HFF-Myc (cell line): ENCODE measurements at regions not wholly inside any gene's neighbourhood (a gene's known extent, or its start where the extent isn't known, plus 50 kb on each side); places are given as distances from the start of the nearest gene placed in this dataset.

Source experiments
- DNase-seq: peaks from one replicate; pipeline ENCODE4 v3.0.0-alpha.2; 2011; ENCODE audit warnings: low read depth; ENCODE audit errors: extremely low read depth
- H3K4me3 ChIP-seq: replicated peaks from 2 replicates; pipeline ENCODE4 v1.5.1; 2011; ENCODE audit warnings: low read depth, mild to moderate bottlenecking, control low read depth, low read length
- TF ChIP-seq, protein P1 (sequence below): IDR thresholded peaks from 2 replicates; pipeline ENCODE4 v1.5.1; 2012; ENCODE audit warnings: mild to moderate bottlenecking, low read depth, low read length, control low read depth; ENCODE audit errors: missing control alignments

GRCh38 chr3:117699058-117699457 is 989.5 kb downstream of the TUSC7 start:
- no peak overlapping the region for H3K4me3 ChIP-seq
- no peak for DNase-seq
- TF ChIP-seq, protein P1, sequence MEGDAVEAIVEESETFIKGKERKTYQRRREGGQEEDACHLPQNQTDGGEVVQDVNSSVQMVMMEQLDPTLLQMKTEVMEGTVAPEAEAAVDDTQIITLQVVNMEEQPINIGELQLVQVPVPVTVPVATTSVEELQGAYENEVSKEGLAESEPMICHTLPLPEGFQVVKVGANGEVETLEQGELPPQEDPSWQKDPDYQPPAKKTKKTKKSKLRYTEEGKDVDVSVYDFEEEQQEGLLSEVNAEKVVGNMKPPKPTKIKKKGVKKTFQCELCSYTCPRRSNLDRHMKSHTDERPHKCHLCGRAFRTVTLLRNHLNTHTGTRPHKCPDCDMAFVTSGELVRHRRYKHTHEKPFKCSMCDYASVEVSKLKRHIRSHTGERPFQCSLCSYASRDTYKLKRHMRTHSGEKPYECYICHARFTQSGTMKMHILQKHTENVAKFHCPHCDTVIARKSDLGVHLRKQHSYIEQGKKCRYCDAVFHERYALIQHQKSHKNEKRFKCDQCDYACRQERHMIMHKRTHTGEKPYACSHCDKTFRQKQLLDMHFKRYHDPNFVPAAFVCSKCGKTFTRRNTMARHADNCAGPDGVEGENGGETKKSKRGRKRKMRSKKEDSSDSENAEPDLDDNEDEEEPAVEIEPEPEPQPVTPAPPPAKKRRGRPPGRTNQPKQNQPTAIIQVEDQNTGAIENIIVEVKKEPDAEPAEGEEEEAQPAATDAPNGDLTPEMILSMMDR: no peak

GRCh38 chr3:117700573-117701360 is 991.2 kb downstream of the TUSC7 start:
- no peak overlapping the region for H3K4me3 ChIP-seq
- TF ChIP-seq, protein P1: no peak
- DNase-seq: no peak

DNA sequence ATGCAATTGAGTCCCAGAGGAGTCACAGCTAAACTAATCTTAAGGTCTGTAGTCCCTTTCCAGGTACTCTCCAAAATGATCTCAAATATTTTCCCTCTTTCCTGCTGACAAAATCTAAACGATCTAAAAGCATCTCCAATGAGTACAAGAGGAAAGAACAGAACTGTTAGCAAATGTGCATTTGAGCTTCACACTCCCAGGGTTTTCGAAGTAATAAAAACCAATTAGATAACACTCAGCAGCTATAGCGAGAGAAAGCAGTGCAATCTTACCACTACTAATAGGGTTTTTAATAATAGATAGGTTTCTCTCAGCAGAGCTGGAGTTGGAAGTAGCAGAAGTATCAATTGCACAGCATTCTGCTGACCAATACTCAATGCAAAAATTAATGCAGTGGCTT is 995.4 kb downstream of the TUSC7 start:
- TF ChIP-seq, protein P1: no peak
- no peak for DNase-seq
- H3K4me3 ChIP-seq: no peak overlapping the region

- DNase-seq: peak; percentile 27
- H3K4me3 ChIP-seq: no peak overlapping the region
- TF ChIP-seq, protein P1: no peak
Measured at GRCh38 chr3:117706037-117706436, 996.5 kb downstream of the TUSC7 start.

GRCh38 chr3:117706756-117707155 is 997.2 kb downstream of the TUSC7 start:
- TF ChIP-seq, protein P1: no peak
- DNase-seq: no peak
- H3K4me3 ChIP-seq: no peak overlapping the region

- H3K4me3 ChIP-seq: no peak overlapping the region
- no peak for DNase-seq
- TF ChIP-seq, protein P1: no peak
Measured at GRCh38 chr3:117708601-117709000, 999.0 kb downstream of the TUSC7 start.
